COLO829 (cell line): ENCODE measurements at regions not wholly inside any gene's neighbourhood (a gene's known extent, or its start where the extent isn't known, plus 50 kb on each side); places are given as distances from the start of the nearest gene placed in this dataset.

ENCODE experiments used
- DNase-seq: peaks from one replicate; pipeline ENCODE4 v3.0.0; 2012; ENCODE audit warnings: low spot score

DNA sequence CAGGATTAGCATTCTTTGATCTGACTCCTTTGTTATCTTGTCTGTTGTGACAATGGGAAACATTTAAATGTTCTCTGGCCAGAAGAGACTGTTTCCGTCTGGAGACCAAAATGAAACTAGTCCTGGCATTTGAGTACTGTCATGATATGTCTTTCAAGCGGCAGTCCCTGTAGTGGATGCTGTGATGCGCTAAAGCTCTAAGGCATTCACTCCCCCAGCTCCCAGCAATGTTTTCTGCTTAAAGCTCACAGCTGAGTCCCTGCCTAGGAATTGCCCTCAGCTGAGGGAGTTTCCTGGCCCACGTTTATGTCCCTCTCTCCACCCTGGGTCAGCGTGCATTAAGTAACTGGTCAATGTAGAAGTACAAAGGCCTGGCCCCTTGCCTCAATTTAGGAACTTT is 109.4 kb downstream of the UCHL5 start:
- DNase-seq: no peak

DNA sequence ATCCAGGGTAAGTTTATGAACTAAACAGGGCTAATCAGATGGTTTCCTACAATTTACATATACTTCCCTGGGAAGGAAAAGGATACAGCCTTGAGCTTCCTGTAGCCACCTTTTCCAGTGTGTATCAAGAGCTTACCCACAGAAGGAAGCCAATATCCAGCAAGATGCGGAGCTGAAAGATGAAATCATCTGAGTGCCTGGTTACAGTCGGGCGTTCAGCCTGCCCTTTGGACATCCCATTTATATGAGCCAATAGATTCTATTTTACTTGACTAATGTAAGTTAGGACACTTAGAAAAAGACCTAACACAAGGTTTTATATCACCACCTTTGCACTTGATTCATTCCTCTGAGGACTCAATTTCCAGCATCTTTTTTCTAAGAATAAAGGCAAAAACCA is 108.2 kb downstream of the UCHL5 start:
- no peak for DNase-seq

DNA sequence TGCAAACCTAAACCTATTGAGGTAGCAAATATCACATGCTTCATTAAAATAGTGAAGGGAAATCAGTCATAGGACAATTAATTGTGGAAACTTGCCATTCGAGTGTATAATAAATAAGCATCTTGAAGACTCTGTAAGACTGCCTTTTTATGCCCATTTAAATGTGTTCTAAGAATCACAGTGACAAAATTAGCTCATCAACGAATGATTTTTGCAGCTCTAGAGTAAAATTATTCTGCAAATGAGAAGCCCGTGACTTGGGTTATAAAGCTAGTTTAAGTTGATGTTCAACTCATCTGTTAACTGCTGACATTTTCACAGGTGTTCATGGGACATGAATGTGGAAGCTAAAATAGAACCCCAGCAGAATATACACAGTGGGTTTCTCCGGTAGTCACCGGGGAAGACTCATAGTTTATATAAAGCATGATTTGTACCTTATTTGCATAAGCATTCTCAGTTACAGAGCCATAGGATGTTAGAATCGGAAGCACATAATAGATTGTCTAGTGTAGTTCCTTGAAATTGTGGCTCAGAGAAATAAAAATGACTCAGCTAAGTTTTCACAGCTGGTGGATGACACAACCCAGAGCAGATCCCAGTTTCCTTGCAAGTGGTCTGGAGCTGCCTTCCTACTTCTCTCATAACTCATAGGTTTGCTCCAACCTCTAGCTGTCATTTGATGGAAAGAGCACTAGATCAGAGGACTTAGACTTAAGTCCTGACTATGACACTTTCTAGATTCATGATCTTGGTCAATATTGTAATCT is 107.3 kb downstream of the UCHL5 start:
- no peak for DNase-seq

DNA sequence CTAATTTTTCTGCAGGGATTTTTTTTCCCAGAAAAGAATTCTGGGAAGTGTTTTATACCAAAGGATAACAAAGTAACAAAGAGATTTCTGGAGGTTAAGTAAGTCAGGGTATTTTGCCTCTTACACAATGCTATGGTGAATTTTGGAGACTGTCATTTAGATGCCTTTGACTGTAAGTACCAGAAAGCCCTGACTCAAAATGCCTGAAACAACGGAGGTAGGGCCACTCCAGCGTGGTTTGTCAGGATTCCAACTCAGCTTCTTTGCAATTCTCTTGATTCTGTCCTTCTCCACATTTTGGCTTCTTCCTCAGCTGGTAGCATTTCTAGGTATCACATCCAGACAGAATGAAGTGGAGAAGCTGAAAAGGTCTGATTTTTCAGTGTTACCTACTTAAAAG is 106.5 kb downstream of the UCHL5 start:
- DNase-seq: no peak

DNA sequence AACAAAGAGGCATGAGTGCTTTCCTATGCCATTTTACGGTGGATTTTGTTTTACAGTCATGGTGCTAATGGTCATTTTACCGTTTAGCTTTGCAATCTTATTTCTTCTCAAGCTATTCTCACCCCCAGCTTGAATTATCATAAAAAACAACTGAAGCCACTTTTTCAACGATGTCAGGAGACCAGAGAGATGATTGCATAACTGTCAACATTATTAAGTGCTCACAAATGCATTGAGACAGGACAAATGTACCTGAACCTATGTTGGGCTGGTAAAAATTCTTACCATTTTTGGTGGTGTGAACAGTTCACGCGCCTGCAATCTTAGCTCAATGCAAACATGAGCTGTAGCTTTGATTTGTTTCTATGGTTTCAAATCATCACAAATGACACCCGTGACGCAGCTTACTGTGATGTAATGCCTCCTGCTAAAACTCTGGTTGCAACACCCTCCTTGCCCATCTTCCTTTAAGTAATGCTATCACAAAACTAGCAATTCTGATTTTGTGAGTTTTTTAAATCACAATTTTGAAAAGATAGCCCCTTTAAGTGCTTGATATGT is 104.4 kb downstream of the UCHL5 start:
- no peak for DNase-seq

DNA sequence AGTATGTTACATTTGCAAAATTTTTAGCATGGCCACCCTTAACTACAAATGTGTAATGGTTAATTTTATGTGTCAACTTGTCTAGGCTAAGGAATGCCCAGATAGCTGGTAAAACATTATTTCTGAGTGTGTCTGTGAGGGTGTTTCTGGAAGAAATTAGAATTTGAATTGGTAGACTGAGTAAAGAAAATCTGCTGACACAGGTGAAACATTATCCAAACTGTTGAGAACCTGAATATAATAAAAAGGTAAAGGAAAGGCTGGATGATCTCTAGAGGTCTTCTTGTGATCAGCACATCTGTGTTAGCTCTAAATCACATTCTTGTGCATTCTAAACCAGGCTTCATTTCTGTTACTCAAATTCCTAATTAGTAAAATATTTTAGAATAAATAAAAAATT is 100.8 kb downstream of the UCHL5 start:
- no peak for DNase-seq

DNA sequence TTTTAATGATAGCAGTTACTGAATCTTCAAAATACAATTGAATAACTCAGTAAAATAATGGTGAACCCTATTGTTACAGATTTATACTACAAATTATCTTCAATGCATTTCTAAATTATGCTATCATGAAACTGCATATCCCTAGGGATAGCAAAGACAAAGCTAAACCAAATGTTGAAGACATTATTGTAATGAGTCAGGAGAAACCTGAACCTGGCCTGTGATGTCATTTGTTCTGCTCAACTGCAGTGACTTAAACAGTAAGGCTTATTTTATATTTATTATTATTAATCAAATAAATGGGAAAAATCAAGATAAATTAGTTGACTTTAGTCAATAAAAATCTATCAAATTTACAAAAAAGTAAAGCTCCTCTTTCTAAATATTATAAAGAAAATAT is 100.3 kb downstream of the UCHL5 start:
- DNase-seq: no peak

DNA sequence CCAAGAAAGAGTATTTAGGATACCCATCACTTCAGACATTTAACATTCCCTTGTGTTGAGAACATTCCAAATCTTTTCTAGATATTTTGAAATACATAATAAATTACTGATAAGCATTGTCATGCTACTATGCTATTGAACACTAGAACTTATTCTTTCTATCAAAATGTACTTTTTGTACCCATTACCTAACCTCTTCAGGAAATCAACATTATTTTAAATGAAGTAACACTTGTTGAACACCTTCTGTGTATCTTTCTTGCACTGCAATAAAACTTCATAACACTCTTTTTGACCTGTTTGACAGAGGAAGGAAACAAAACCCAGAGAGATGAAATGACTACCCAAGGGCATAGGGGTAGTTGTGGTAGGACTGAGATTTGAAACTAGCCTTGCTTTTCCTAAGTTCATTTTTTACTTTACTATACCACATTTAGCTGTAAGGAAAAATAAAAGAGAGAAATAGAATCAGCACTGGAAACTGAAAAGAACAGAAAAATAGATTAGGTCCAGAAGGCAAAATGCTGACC is 99.4 kb downstream of the UCHL5 start:
- DNase-seq: no peak
